Neural progenitor cell (in vitro differentiated cells): ENCODE measurements at regions not wholly inside any gene's neighbourhood (a gene's known extent, or its start where the extent isn't known, plus 50 kb on each side); places are given as distances from the start of the nearest gene placed in this dataset.

Experiments used
- EZH2 ChIP-seq: fragments of 200-600 bp; sonication (generic); IDR thresholded peaks from 2 replicates; pipeline ENCODE4 v1.6.1; 2017; ENCODE audit warnings: antibody characterized with exemption, mild to moderate bottlenecking, moderate library complexity
- EZH2phosphoT487 ChIP-seq: fragments of 200-600 bp; sonication (generic); IDR thresholded peaks from 2 replicates; pipeline ENCODE4 v1.6.1; 2017; ENCODE audit warnings: antibody characterized with exemption
- TF ChIP-seq, protein P1 (sequence below): fragments of 200-600 bp; sonication (generic); IDR thresholded peaks from 2 replicates; pipeline ENCODE4 v1.5.1; 2017; ENCODE audit warnings: antibody characterized with exemption, mild to moderate bottlenecking

DNA sequence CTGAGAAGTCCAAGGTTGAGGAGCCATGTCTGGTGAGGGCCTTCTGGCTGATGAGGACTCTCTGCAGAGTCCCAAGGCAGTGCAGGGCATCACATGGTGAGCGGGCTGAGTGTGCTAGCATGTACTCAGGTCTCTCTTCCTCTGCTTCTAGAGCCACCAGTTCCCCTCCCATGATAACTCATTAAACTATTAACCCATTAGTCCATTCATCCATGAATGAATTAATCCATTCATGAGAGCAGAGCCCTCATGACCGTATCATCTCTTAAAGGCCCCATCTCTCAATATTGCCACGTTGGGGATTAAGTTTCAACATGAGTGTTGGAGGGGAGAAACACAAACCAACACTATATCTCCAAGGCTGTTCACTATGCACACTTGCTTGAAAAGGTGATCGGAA is 83.7 kb downstream of the TMEM30B start:
- TF ChIP-seq EZH2 (no peak), EZH2phosphoT487 (no peak)
- TF ChIP-seq, protein P1, sequence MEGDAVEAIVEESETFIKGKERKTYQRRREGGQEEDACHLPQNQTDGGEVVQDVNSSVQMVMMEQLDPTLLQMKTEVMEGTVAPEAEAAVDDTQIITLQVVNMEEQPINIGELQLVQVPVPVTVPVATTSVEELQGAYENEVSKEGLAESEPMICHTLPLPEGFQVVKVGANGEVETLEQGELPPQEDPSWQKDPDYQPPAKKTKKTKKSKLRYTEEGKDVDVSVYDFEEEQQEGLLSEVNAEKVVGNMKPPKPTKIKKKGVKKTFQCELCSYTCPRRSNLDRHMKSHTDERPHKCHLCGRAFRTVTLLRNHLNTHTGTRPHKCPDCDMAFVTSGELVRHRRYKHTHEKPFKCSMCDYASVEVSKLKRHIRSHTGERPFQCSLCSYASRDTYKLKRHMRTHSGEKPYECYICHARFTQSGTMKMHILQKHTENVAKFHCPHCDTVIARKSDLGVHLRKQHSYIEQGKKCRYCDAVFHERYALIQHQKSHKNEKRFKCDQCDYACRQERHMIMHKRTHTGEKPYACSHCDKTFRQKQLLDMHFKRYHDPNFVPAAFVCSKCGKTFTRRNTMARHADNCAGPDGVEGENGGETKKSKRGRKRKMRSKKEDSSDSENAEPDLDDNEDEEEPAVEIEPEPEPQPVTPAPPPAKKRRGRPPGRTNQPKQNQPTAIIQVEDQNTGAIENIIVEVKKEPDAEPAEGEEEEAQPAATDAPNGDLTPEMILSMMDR: no peak
